ENCODE measurements at regions not wholly inside any gene's neighbourhood (a gene's known extent, or its start where the extent isn't known, plus 50 kb on each side); places are given as distances from the start of the nearest gene placed in this dataset.

DNA sequence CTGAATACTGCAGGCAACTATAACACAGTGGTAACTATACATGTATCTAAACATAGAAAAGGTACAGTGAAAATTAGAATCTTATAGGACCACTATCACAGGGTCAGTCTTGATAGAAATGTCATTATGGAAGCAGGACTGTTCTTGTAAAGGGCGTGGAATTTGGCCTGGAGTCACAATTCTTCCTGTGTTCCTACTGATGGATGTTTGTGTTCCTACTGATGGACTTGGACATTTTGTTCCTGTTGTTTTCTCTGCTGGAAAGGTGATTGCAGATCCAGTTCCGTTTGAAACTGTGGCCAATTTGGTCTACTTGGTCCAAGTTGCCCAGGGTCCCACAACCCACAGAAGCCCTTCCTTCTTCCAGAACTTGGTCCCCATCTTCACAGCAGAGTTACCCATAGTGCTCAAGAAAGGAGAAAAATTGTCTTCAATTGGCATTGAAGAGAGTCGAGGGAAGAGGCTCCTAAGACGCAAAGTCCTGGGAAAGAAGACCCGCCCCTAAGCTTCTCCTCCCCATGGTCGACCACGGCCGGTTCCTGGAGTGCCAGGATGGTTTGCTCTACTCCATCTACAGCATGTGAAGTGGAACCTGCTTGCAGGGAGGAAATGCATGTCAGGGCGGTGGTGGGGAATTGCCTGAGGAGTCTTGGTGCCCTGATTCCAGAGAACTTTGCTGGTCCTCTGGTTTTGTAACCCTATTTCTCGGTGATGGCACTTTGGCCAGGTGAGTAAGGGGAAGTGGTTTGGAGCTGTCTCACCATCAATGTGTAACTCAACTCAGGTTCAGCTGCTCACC lies 102.8 kb upstream of the RAB12 start:
- H3K36me3 ChIP-seq (ENCODE audit: control insufficient read depth in 1 of 2, insufficient read depth in 2 of 2, low read length in 1 of 2): no peaks in the 10 kb centered on the region
- H3K4me3 ChIP-seq (ENCODE audit: low read length in 2 of 2): no peak overlapping the region
- ATAC-seq (ENCODE audit: low FRiP score) (no peak), DNase-seq (no peak)
- 91 to 93% methylated on average over 10 of the region's 10 CpGs for WGBS, 2 donors
- intact Hi-C loops (cut with DNase I): no loop called here
- H3K27ac ChIP-seq (ENCODE audit: low read depth in 1 of 2, low read length in 2 of 2): no peak overlapping the region
- H3K4me1 ChIP-seq (ENCODE audit: control insufficient read depth in 1 of 2, insufficient read depth in 2 of 2, low read length in 2 of 2): no peaks in the 10 kb centered on the region
- H3K27me3 ChIP-seq (ENCODE audit: control insufficient read depth in 1 of 2, insufficient read depth in 2 of 2, low read length in 1 of 2): no peaks in the 10 kb centered on the region
- H3K9me3 ChIP-seq (ENCODE audit: control insufficient read depth, low read length): no peaks in the 10 kb centered on the region

DNA sequence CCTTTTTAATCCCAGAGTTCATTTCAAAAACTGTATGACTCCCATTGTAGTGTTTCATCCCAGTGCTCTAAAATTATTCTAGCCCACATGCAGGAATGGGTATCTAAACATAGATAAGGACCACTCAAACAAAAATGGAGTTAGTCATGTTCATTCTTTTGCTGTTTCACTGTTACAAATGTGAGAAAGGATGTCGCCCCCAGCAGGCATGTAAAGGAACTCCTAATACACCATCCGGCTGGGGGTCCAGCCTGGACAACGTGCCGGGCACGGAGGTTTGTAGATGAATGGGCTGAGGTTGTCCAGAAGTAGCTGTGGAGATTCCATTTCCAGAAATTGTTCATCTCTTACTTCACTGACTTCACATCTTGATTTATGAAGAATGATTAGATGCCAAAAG lies 101.9 kb upstream of the RAB12 start:
- ATAC-seq (ENCODE audit: low FRiP score) (no peak), DNase-seq (no peak)
- Histone ChIP-seq H3K4me1 (ENCODE audit: control insufficient read depth in 1 of 2, insufficient read depth in 2 of 2, low read length in 2 of 2) (no peaks in the 10 kb centered on the region), H3K27me3 (ENCODE audit: control insufficient read depth in 1 of 2, insufficient read depth in 2 of 2, low read length in 1 of 2) (no peaks in the 10 kb centered on the region), H3K36me3 (ENCODE audit: control insufficient read depth in 1 of 2, insufficient read depth in 2 of 2, low read length in 1 of 2) (no peaks in the 10 kb centered on the region), H3K9me3 (ENCODE audit: control insufficient read depth, low read length) (no peaks in the 10 kb centered on the region), H3K27ac (ENCODE audit: low read depth in 1 of 2, low read length in 2 of 2) (no peak overlapping the region), H3K4me3 (ENCODE audit: low read length in 2 of 2) (no peak overlapping the region)
- intact Hi-C loops (cut with DNase I): no loop called here
- WGBS, 2 donors: 1 to 5% methylated on average over 5 of the region's 5 CpGs

DNA sequence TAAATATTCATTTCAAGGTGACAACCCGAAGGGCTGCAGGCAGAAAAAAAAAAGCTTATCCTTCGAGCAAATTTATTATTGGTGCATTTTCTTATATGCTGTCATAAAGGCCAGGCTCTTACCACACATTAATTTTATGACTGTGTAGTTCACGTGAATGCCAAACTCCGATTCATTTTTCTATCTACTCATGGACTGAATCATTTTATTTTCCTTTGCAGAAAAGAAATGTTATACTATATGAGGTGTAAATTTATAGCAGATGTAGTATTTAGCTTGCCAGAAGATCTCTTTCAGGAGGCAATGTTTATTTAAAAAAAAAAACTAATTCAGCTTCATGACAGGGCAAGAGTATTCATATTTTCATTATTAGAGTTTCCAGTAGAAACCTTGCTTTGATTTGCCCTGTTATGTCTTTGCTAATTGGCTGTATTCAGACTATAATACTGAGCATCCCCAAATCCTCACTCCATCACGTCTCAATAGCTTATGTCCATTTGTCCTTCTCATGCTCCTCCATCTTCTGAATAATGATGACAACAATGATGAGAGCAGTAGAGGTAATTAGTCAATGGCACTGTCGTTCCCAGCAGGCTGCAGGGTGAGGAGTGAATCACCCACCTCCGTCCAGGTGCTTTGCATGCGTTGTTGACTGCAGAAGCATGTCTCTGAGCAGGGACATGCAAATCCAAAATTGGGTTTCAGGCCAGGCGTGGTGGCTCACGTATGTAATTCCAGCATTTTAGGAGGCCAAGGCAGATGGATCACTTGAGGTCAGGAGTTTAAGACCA lies 101.1 kb upstream of the RAB12 start:
- intact Hi-C loops (cut with DNase I): no loop called here
- WGBS, 2 donors: 35 to 48% methylated on average over 10 of the region's 10 CpGs
- no peaks in the 10 kb centered on the region for H3K36me3 ChIP-seq (ENCODE audit: control insufficient read depth in 1 of 2, insufficient read depth in 2 of 2, low read length in 1 of 2)
- ATAC-seq (ENCODE audit: low FRiP score): no peak
- no peak overlapping the region for H3K4me3 ChIP-seq (ENCODE audit: low read length in 2 of 2)
- H3K27me3 ChIP-seq (ENCODE audit: control insufficient read depth in 1 of 2, insufficient read depth in 2 of 2, low read length in 1 of 2): no peaks in the 10 kb centered on the region
- no peak for DNase-seq
- H3K4me1 ChIP-seq (ENCODE audit: control insufficient read depth in 1 of 2, insufficient read depth in 2 of 2, low read length in 2 of 2): no peaks in the 10 kb centered on the region
- no peak overlapping the region for H3K27ac ChIP-seq (ENCODE audit: low read depth in 1 of 2, low read length in 2 of 2)
- no peaks in the 10 kb centered on the region for H3K9me3 ChIP-seq (ENCODE audit: control insufficient read depth, low read length)

DNA sequence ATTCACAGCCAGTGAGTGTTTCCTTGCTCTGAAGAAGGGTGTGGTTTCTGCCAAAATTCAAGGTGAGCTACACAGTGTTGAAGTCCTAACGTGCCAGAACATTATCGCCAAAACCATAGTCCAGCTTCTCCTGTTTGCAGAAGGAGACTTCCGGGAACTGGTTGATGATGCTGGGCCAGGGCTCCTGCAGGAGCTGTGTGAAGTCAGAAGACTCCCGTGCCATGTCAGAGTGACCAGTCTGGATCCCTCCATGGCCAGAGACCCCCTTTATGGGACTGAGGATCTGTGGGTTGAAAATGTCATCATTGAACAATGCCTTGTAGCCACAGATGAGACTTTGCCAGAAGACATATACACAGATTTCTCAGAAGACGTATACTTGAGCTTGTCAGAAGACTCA lies 96.0 kb upstream of the RAB12 start:
- H3K36me3 ChIP-seq (ENCODE audit: control insufficient read depth in 1 of 2, insufficient read depth in 2 of 2, low read length in 1 of 2): no peaks in the 10 kb centered on the region
- no peak for ATAC-seq (ENCODE audit: low FRiP score)
- H3K9me3 ChIP-seq (ENCODE audit: control insufficient read depth, low read length): no peaks in the 10 kb centered on the region
- WGBS, 2 donors: 89 to 91% methylated on average over 5 of the region's 5 CpGs
- H3K4me3 ChIP-seq (ENCODE audit: low read length in 2 of 2): no peak overlapping the region
- no peaks in the 10 kb centered on the region for H3K4me1 ChIP-seq (ENCODE audit: control insufficient read depth in 1 of 2, insufficient read depth in 2 of 2, low read length in 2 of 2)
- intact Hi-C loops (cut with DNase I): no loop called here
- no peaks in the 10 kb centered on the region for H3K27me3 ChIP-seq (ENCODE audit: control insufficient read depth in 1 of 2, insufficient read depth in 2 of 2, low read length in 1 of 2)
- no peak for DNase-seq
- H3K27ac ChIP-seq (ENCODE audit: low read depth in 1 of 2, low read length in 2 of 2): no peak overlapping the region

DNA sequence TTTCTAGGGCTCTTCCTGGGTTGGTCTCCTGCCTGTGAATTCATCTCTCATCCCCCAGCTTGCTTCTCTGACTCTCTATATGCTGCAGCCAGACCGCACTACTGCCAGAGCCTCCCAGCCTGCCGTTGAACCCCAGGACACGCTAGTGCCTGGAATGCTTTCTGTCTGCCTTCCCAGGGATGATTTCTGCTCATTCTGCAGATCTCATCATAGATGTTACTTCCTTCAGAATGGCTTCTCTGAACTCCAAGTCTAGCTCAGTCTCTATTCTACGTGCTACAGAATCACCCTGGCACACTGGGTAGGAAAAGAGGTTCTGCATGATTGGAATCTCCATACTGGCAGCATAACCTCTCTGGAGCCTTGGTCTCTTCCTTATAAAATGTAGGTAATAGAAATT lies 94.8 kb upstream of the RAB12 start:
- H3K4me1 ChIP-seq (ENCODE audit: control insufficient read depth in 1 of 2, insufficient read depth in 2 of 2, low read length in 2 of 2): no peaks in the 10 kb centered on the region
- intact Hi-C loops (cut with DNase I): no loop called here
- 80 to 84% methylated on average over 4 of the region's 4 CpGs for WGBS, 2 donors
- no peaks in the 10 kb centered on the region for H3K9me3 ChIP-seq (ENCODE audit: control insufficient read depth, low read length)
- H3K4me3 ChIP-seq (ENCODE audit: low read length in 2 of 2): no peak overlapping the region
- H3K27me3 ChIP-seq (ENCODE audit: control insufficient read depth in 1 of 2, insufficient read depth in 2 of 2, low read length in 1 of 2): no peaks in the 10 kb centered on the region
- DNase-seq (no peak), ATAC-seq (ENCODE audit: low FRiP score) (no peak)
- H3K36me3 ChIP-seq (ENCODE audit: control insufficient read depth in 1 of 2, insufficient read depth in 2 of 2, low read length in 1 of 2): no peaks in the 10 kb centered on the region
- no peak overlapping the region for H3K27ac ChIP-seq (ENCODE audit: low read depth in 1 of 2, low read length in 2 of 2)

DNA sequence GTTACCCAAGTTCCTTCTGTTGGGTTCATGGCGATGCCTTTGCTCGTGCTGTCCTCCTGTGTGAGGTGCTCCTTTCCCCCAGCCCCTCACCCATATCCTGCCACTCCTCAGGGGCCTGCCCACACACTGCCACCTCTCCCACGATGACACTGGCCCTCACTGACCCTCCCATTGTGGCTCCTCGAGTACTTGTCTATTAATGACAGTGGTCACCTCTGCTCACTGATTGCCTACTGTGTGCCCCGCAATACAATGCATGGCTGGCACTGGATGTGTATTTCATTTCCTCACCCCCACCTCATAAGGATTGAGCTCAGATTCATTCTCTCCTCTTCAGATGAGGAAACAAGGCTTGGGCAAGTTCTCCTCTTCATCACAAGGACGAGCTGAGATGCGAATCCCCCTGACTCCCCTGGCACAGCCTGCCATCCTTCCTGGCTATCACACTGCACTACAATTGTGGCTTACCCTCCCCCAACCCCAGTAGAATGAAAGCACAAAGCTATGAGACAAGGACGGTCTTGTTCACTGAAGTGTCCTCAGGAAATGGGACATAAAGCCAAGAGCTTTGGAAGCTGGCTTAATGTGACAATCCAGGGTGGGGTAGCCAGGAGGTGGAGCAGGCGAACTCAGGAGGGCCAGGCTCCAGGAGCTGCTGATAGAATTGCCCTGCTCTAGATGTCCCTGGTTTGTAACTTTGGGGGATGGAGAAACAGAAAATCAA lies 93.9 kb upstream of the RAB12 start:
- Histone ChIP-seq H3K36me3 (ENCODE audit: control insufficient read depth in 1 of 2, insufficient read depth in 2 of 2, low read length in 1 of 2) (no peaks in the 10 kb centered on the region), H3K9me3 (ENCODE audit: control insufficient read depth, low read length) (peaks cover 2% of the 10 kb centered on the region), H3K4me3 (ENCODE audit: low read length in 2 of 2) (no peak overlapping the region), H3K27ac (ENCODE audit: low read depth in 1 of 2, low read length in 2 of 2) (no peak overlapping the region), H3K4me1 (ENCODE audit: control insufficient read depth in 1 of 2, insufficient read depth in 2 of 2, low read length in 2 of 2) (no peaks in the 10 kb centered on the region), H3K27me3 (ENCODE audit: control insufficient read depth in 1 of 2, insufficient read depth in 2 of 2, low read length in 1 of 2) (no peaks in the 10 kb centered on the region)
- ATAC-seq (ENCODE audit: low FRiP score): no peak
- DNase-seq: no peak
- intact Hi-C loops (cut with DNase I): no loop called here
- WGBS, 2 donors: 83 to 84% methylated on average over 9 of the region's 9 CpGs

DNA sequence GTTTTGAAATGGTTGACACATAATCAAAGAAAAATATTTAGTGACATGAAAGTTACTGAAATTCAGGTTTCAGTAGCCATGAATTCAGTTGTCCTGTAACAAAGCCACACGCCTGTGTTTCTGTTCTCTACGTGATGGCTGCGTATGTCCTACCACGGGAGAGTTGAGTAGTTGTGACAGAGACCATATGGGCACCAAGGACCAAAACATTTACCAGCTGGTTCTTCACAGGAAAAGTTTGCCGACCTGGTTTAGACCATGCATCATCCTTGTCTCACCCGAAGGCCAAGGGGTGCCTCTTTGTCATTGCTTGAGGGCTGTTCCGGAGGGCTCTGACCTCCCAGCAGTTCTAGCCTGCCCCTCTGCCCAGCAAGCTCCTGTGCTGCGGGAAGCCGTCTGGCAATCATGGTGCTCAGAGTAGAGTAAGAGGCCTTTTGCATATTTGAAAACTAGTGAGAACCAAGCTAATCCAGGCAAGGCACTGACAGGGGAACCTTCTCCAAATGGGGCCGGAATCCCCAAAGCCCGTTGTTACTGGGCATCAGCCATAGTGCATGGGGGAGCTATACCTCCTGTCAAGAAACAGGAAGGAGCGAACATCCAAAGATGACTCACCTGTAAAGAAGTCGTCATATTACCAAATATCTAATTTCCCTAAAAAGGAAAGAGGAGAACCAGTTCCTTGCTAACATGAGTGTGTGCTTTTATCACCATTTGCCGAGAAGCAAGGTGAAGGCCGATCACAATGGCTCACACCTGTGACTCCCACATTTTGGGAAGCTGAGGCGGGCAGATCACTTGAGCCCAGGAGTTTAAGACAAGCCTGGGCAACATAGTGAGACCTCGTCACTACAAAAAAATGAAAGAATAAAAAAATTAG lies 92.6 kb upstream of the RAB12 start:
- H3K27me3 ChIP-seq (ENCODE audit: control insufficient read depth in 1 of 2, insufficient read depth in 2 of 2, low read length in 1 of 2): no peaks in the 10 kb centered on the region
- H3K36me3 ChIP-seq (ENCODE audit: control insufficient read depth in 1 of 2, insufficient read depth in 2 of 2, low read length in 1 of 2): no peaks in the 10 kb centered on the region
- no peak overlapping the region for H3K27ac ChIP-seq (ENCODE audit: low read depth in 1 of 2, low read length in 2 of 2)
- 80 to 83% methylated on average over 17 of the region's 17 CpGs for WGBS, 2 donors
- H3K9me3 ChIP-seq (ENCODE audit: control insufficient read depth, low read length): peaks cover 5% of the 10 kb centered on the region
- ATAC-seq (ENCODE audit: low FRiP score) (no peak), DNase-seq (no peak)
- intact Hi-C loops (cut with DNase I): no loop called here
- H3K4me1 ChIP-seq (ENCODE audit: control insufficient read depth in 1 of 2, insufficient read depth in 2 of 2, low read length in 2 of 2): no peaks in the 10 kb centered on the region
- no peak overlapping the region for H3K4me3 ChIP-seq (ENCODE audit: low read length in 2 of 2)

DNA sequence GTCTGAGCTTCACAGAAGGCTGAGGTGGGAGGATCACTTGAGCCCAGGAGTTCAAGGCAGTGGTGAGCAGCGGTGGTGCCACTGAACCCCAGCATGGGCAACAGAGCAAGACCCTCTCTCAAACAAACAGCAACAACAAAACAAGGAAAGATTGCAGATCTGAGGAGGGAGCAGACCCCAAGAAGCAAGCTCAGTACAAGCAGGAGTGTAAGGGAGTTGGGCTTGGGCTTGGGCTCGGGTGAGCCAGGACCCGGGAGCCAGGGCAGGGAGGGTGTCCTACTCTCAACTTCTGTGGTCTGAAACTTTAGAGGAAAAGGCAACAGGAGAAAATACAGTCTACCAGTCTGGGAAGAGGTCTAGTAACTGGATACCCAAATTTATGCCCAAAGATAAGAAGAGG lies 92.0 kb upstream of the RAB12 start:
- no peaks in the 10 kb centered on the region for H3K36me3 ChIP-seq (ENCODE audit: control insufficient read depth in 1 of 2, insufficient read depth in 2 of 2, low read length in 1 of 2)
- no peak for ATAC-seq (ENCODE audit: low FRiP score)
- H3K27me3 ChIP-seq (ENCODE audit: control insufficient read depth in 1 of 2, insufficient read depth in 2 of 2, low read length in 1 of 2): no peaks in the 10 kb centered on the region
- peaks cover 5% of the 10 kb centered on the region for H3K9me3 ChIP-seq (ENCODE audit: control insufficient read depth, low read length)
- H3K27ac ChIP-seq (ENCODE audit: low read depth in 1 of 2, low read length in 2 of 2): no peak overlapping the region
- DNase-seq: no peak
- WGBS, 2 donors: 88 to 94% methylated on average over 3 of the region's 3 CpGs
- H3K4me3 ChIP-seq (ENCODE audit: low read length in 2 of 2): no peak overlapping the region
- intact Hi-C loops (cut with DNase I): no loop called here
- H3K4me1 ChIP-seq (ENCODE audit: control insufficient read depth in 1 of 2, insufficient read depth in 2 of 2, low read length in 2 of 2): no peaks in the 10 kb centered on the region

All from aorta (tissue), 5 donors.